Ovary (tissue), 3 donors: ENCODE measurements at regions not wholly inside any gene's neighbourhood (a gene's known extent, or its start where the extent isn't known, plus 50 kb on each side); places are given as distances from the start of the nearest gene placed in this dataset.

Experiments
- CTCF ChIP-seq, 3 donors: fragments of 450-650 bp in 2 of 3; fragments of 200-600 bp in 1 of 3; IDR thresholded peaks; one replicate each; pipeline versions ENCODE4 v1.5.1 to v1.8.0; 2016 to 2022; ENCODE audit warnings: antibody characterized with exemption in 3 of 3, mild to moderate bottlenecking in 1 of 3
- POLR2A ChIP-seq: fragments of 450-650 bp; IDR thresholded peaks from one replicate; pipeline ENCODE4 v1.6.1; 2017; ENCODE audit warnings: antibody characterized with exemption, mild to moderate bottlenecking, moderate library complexity
- donor health status: DM: no; HTN: no; CAD: no.

GRCh38 chr18:64474255-64474654 lies 325.4 kb upstream of the LINC00305 start:
- TF ChIP-seq CTCF (IDR thresholded peaks at IDR 0.05) (no peak), POLR2A (no peak)
